ENCODE measurements at regions not wholly inside any gene's neighbourhood (a gene's known extent, or its start where the extent isn't known, plus 50 kb on each side); places are given as distances from the start of the nearest gene placed in this dataset.
"Not testable (repeated sequence)": the region's sequence is repeated elsewhere in the genome, so short reads cannot be mapped to it uniquely, and the experiment has no call there.

GRCh38 chr2:111376272-111376970, 255.7 kb downstream of the BCL2L11 start:
- H3K79me2 ChIP-seq (ENCODE audit: insufficient read depth, low read length); H3K27ac ChIP-seq (ENCODE audit: low read depth, low read length); BruUV-seq (replicated peaks); ATAC-seq; H4K20me1 ChIP-seq (ENCODE audit: insufficient read depth); intact Hi-C loops (cut with micrococcal nuclease); H3K36me3 ChIP-seq (ENCODE audit: control insufficient read depth in 1 of 2, insufficient read depth in 2 of 2, low read length in 2 of 2); H3K9me3 ChIP-seq (ENCODE audit: control insufficient read depth in 1 of 2, insufficient read depth in 1 of 2, low read depth in 1 of 2, low read length in 2 of 2); RAD21 ChIA-PET (ENCODE audit: low non-redundant PET in 1 of 2, low total read pairs in 2 of 2, uncharacterized antibody in 2 of 2, unreplicated experiment in 2 of 2); H3K9me2 ChIP-seq (ENCODE audit: insufficient read depth); DNase-seq (ENCODE audit: low read depth, low spot score); H3K9ac ChIP-seq (ENCODE audit: low read length); H3K4me3 ChIP-seq (replicated peaks in 1 of 2; ENCODE audit: low read depth in 1 of 2, low read length in 2 of 2); H3K4me2 ChIP-seq (ENCODE audit: low read length); H3K4me1 ChIP-seq (ENCODE audit: control insufficient read depth in 1 of 2, insufficient read depth in 2 of 2, low read length in 2 of 2); H2AFZ ChIP-seq (ENCODE audit: low read depth, low read length, poor library complexity, severe bottlenecking); POLR2A ChIA-PET; CTCF ChIA-PET; H3K27me3 ChIP-seq (ENCODE audit: insufficient read depth, low read length): not testable (repeated sequence)

- H3K79me2 ChIP-seq (ENCODE audit: insufficient read depth, low read length); POLR2A ChIA-PET; RAD21 ChIA-PET (ENCODE audit: low non-redundant PET in 1 of 2, low total read pairs in 2 of 2, uncharacterized antibody in 2 of 2, unreplicated experiment in 2 of 2); intact Hi-C loops (cut with micrococcal nuclease); H3K36me3 ChIP-seq (ENCODE audit: control insufficient read depth in 1 of 2, insufficient read depth in 2 of 2, low read length in 2 of 2); H3K4me3 ChIP-seq (replicated peaks in 1 of 2; ENCODE audit: low read depth in 1 of 2, low read length in 2 of 2); H3K4me1 ChIP-seq (ENCODE audit: control insufficient read depth in 1 of 2, insufficient read depth in 2 of 2, low read length in 2 of 2); BruUV-seq (replicated peaks); H4K20me1 ChIP-seq (ENCODE audit: insufficient read depth); H3K4me2 ChIP-seq (ENCODE audit: low read length); H3K9ac ChIP-seq (ENCODE audit: low read length); DNase-seq (ENCODE audit: low read depth, low spot score); H3K27ac ChIP-seq (ENCODE audit: low read depth, low read length); H3K27me3 ChIP-seq (ENCODE audit: insufficient read depth, low read length); H3K9me2 ChIP-seq (ENCODE audit: insufficient read depth); H3K9me3 ChIP-seq (ENCODE audit: control insufficient read depth in 1 of 2, insufficient read depth in 1 of 2, low read depth in 1 of 2, low read length in 2 of 2); ATAC-seq; CTCF ChIA-PET; H2AFZ ChIP-seq (ENCODE audit: low read depth, low read length, poor library complexity, severe bottlenecking): not testable (repeated sequence)
Measured at GRCh38 chr2:111376971-111377352, 256.2 kb downstream of the BCL2L11 start.

- H2AFZ ChIP-seq (ENCODE audit: low read depth, low read length, poor library complexity, severe bottlenecking); H4K20me1 ChIP-seq (ENCODE audit: insufficient read depth); H3K27ac ChIP-seq (ENCODE audit: low read depth, low read length); H3K79me2 ChIP-seq (ENCODE audit: insufficient read depth, low read length); H3K4me2 ChIP-seq (ENCODE audit: low read length); H3K9ac ChIP-seq (ENCODE audit: low read length); H3K36me3 ChIP-seq (ENCODE audit: control insufficient read depth in 1 of 2, insufficient read depth in 2 of 2, low read length in 2 of 2); POLR2A ChIA-PET; intact Hi-C loops (cut with micrococcal nuclease); H3K4me3 ChIP-seq (replicated peaks in 1 of 2; ENCODE audit: low read depth in 1 of 2, low read length in 2 of 2); DNase-seq (ENCODE audit: low read depth, low spot score); H3K9me2 ChIP-seq (ENCODE audit: insufficient read depth); BruUV-seq (replicated peaks); H3K27me3 ChIP-seq (ENCODE audit: insufficient read depth, low read length); ATAC-seq; RAD21 ChIA-PET (ENCODE audit: low non-redundant PET in 1 of 2, low total read pairs in 2 of 2, uncharacterized antibody in 2 of 2, unreplicated experiment in 2 of 2); H3K4me1 ChIP-seq (ENCODE audit: control insufficient read depth in 1 of 2, insufficient read depth in 2 of 2, low read length in 2 of 2); H3K9me3 ChIP-seq (ENCODE audit: control insufficient read depth in 1 of 2, insufficient read depth in 1 of 2, low read depth in 1 of 2, low read length in 2 of 2); CTCF ChIA-PET: not testable (repeated sequence)
Measured at GRCh38 chr2:111377386-111377959, 256.8 kb downstream of the BCL2L11 start.

GRCh38 chr2:111378348-111378747, 257.6 kb downstream of the BCL2L11 start:
- POLR2A ChIA-PET; CTCF ChIA-PET; ATAC-seq; H3K79me2 ChIP-seq (ENCODE audit: insufficient read depth, low read length); BruUV-seq (replicated peaks); H3K27ac ChIP-seq (ENCODE audit: low read depth, low read length); H4K20me1 ChIP-seq (ENCODE audit: insufficient read depth); H3K36me3 ChIP-seq (ENCODE audit: control insufficient read depth in 1 of 2, insufficient read depth in 2 of 2, low read length in 2 of 2); H3K9ac ChIP-seq (ENCODE audit: low read length); H3K4me3 ChIP-seq (replicated peaks in 1 of 2; ENCODE audit: low read depth in 1 of 2, low read length in 2 of 2); H3K4me2 ChIP-seq (ENCODE audit: low read length); H3K27me3 ChIP-seq (ENCODE audit: insufficient read depth, low read length); DNase-seq (ENCODE audit: low read depth, low spot score); RAD21 ChIA-PET (ENCODE audit: low non-redundant PET in 1 of 2, low total read pairs in 2 of 2, uncharacterized antibody in 2 of 2, unreplicated experiment in 2 of 2); H3K4me1 ChIP-seq (ENCODE audit: control insufficient read depth in 1 of 2, insufficient read depth in 2 of 2, low read length in 2 of 2); H3K9me3 ChIP-seq (ENCODE audit: control insufficient read depth in 1 of 2, insufficient read depth in 1 of 2, low read depth in 1 of 2, low read length in 2 of 2); H3K9me2 ChIP-seq (ENCODE audit: insufficient read depth); H2AFZ ChIP-seq (ENCODE audit: low read depth, low read length, poor library complexity, severe bottlenecking); intact Hi-C loops (cut with micrococcal nuclease): not testable (repeated sequence)

All from HCT116 (cell line).